SJSA1 (cell line): ENCODE measurements at regions not wholly inside any gene's neighbourhood (a gene's known extent, or its start where the extent isn't known, plus 50 kb on each side); places are given as distances from the start of the nearest gene placed in this dataset.

Experiments
- DNase-seq, 2 experiments: peaks; one replicate each; pipeline ENCODE4 v3.0.0-alpha.2; 2015 to 2020; ENCODE audit warnings: low spot score in 2 of 2, low read depth in 1 of 2
- H3K27ac ChIP-seq: fragments of 250-450 bp; sonication (Bioruptor Pico); 2 replicates; pipeline ENCODE4 v1.5.1; 2020; ENCODE audit warnings: mild to moderate bottlenecking, moderate library complexity
- H3K27me3 ChIP-seq: fragments of 250-450 bp; sonication (Bioruptor Pico); replicated peaks from 2 replicates; pipeline ENCODE4 v1.5.1; 2020; ENCODE audit warnings: mild to moderate bottlenecking, moderate library complexity
- H3K36me3 ChIP-seq: fragments of 250-450 bp; sonication (Bioruptor Pico); 2 replicates; pipeline ENCODE4 v1.5.1; 2020; ENCODE audit warnings: mild to moderate bottlenecking
- H3K4me1 ChIP-seq: fragments of 250-450 bp; sonication (Bioruptor Pico); replicated peaks from 2 replicates; pipeline ENCODE4 v1.6.1; 2021; ENCODE audit warnings: mild to moderate bottlenecking
- H3K4me3 ChIP-seq: fragments of 250-450 bp; sonication (Bioruptor Pico); 2 replicates; pipeline ENCODE4 v1.5.1; 2020; ENCODE audit warnings: mild to moderate bottlenecking
- H3K9me3 ChIP-seq: fragments of 250-450 bp; sonication (Bioruptor Pico); replicated peaks from 2 replicates; pipeline ENCODE4 v1.5.1; 2020; ENCODE audit warnings: mild to moderate bottlenecking

DNA sequence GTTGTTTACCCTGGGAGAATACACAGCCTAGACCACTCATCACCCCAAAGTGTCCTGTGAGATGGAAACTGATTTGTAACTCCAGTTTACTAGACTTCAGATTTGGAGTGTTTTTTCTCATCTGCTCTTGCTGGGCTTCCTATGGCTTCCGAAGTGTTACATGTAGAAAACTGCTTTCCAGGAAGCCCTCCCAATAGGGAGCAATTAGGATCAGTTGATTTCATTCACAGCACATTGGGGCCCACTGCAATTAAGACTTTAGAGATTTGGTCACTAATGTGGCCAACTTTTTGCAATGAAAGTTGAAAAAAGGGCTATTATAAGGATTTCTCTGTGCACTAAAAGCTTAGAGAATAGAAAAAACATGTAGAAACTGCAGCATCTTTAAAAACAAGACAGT is 656.6 kb upstream of the CHAC2 start:
- Histone ChIP-seq H3K27ac (no peak overlapping the region), H3K9me3 (no peaks in the 10 kb centered on the region), H3K36me3 (no peaks in the 10 kb centered on the region), H3K4me1 (no peaks in the 10 kb centered on the region), H3K27me3 (no peaks in the 10 kb centered on the region), H3K4me3 (no peak overlapping the region)
- DNase-seq, result no peak

DNA sequence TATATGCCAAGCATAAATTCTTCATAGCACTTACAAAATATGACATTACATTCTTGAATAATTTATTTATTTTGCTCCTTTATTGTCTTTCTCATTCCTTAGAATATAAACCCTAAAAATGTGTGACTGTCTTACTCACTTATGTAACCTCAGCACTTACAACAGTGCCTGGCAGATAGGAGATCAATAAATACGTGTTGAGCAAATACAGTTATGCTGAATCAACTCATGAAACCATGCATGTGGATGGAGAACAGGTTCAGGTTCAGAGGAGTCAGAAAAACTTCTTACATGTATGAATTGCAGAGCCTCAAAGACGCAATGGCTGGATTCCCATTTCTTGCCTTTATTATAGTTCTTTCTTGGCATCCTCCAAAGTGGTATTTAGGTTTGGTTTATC is 659.4 kb upstream of the CHAC2 start:
- no peaks in the 10 kb centered on the region for H3K36me3 ChIP-seq
- no peaks in the 10 kb centered on the region for H3K27me3 ChIP-seq
- no peak overlapping the region for H3K4me3 ChIP-seq
- H3K4me1 ChIP-seq, result peaks cover 9% of the 10 kb centered on the region
- no peaks in the 10 kb centered on the region for H3K9me3 ChIP-seq
- no peak for DNase-seq
- H3K27ac ChIP-seq, result no peak overlapping the region

DNA sequence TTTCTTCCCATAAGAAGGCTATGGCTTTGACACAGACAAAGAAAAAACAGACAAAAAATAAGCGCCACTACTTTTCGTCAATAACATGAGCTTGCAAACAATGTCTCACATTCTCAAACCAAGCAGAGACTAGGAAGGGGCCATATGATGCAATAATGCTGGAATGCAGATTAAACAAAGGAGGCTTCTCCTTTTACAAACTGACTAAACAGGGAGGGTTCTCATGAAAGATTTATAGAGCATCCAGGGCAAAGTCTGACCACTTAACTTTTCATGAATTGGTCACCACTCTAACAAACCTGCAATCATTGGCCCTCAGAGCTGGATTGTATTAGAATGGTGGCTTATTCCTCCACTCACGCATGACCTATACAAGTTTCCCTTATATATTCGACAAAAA is 663.3 kb upstream of the CHAC2 start:
- Histone ChIP-seq H3K9me3 (no peaks in the 10 kb centered on the region), H3K27ac (peak overlapping the region; percentile 30), H3K4me1 (peaks cover 10% of the 10 kb centered on the region), H3K36me3 (no peaks in the 10 kb centered on the region), H3K27me3 (no peaks in the 10 kb centered on the region), H3K4me3 (no peak overlapping the region)
- peak in 1 of 2 experiments; percentile 53 for DNase-seq

DNA sequence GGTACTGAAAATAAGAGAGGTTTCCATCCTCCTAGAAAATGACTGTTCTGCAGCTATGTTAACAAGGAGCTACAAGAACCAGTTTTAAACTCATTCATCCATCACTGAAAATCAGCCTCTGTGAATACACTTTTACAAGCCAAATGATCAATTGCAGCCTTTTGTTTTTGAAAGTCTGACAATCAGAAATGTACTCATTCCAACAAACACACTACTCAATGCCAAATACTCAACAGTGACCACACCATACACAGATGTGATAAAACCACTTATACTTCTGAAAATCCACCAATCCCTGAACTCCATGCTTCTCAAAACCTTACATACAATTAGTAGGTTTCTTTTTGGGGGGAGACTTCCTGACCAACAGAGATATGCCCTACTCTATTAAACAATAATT is 663.9 kb upstream of the CHAC2 start:
- Histone ChIP-seq H3K4me3 (no peak overlapping the region), H3K27ac (peak overlapping the region; percentile 30), H3K27me3 (no peaks in the 10 kb centered on the region), H3K4me1 (peaks cover 10% of the 10 kb centered on the region), H3K9me3 (no peaks in the 10 kb centered on the region), H3K36me3 (no peaks in the 10 kb centered on the region)
- DNase-seq, result peak in 1 of 2 experiments; percentile 1

DNA sequence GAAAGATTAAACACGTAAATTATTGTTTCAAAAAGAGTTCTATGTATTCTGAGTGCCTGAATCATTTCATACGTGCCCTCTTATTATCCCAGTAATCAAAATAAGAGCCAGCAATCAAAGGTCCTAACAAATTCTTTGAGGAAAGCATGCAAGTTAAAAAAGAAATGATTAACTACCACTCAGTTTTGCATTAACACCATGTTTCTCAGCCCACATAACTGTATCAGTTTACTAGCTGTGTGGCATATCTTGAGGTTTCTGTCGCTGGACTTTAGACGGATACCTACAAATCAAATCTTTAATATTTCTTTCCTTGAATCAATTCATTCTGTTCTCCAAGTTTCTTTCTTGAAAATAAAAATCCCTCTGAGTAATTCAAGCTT is 668.9 kb upstream of the CHAC2 start:
- Histone ChIP-seq H3K36me3 (no peaks in the 10 kb centered on the region), H3K27ac (no peak overlapping the region), H3K9me3 (no peaks in the 10 kb centered on the region), H3K27me3 (no peaks in the 10 kb centered on the region), H3K4me3 (no peak overlapping the region), H3K4me1 (peaks cover 5% of the 10 kb centered on the region)
- no peak for DNase-seq

DNA sequence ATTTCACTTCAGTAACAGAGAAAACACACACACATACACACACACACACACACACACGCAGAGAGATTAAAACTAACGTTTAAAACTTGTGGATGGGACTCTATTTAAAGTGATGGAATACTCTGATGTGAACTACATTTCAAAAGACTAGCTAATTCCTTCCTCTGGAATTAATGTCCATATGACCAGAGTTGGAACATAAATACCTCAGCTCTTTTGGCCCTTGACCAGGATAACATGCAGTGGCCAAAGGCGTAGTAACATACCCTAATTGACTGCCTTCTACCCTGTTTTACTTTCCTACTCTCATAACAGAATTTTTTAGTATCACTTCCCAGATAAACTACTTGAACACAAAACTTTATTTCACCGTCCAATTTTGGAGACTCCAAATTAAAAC is 671.3 kb upstream of the CHAC2 start:
- Histone ChIP-seq H3K4me1 (no peaks in the 10 kb centered on the region), H3K36me3 (no peaks in the 10 kb centered on the region), H3K27me3 (no peaks in the 10 kb centered on the region), H3K4me3 (no peak overlapping the region), H3K27ac (no peak overlapping the region), H3K9me3 (no peaks in the 10 kb centered on the region)
- DNase-seq, result no peak

DNA sequence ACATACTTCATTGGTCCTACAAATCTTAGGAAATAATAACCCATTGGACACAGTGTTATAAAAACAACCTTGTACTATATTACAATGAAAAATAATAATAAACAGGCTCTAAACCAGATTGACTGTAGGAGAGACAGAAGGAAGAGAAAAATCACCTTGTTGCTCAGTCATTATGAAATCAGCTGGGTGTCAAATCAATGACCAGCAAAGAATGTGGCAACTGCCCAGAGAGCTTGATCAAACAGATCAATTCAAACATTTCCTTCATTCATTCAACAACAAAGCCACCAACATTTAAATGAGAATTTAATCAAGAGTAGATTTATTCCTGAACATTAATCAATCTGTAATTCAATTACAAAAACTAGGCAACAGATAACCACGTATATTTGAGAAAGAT is 671.9 kb upstream of the CHAC2 start:
- Histone ChIP-seq H3K27ac (no peak overlapping the region), H3K9me3 (no peaks in the 10 kb centered on the region), H3K4me3 (no peak overlapping the region), H3K4me1 (no peaks in the 10 kb centered on the region), H3K27me3 (no peaks in the 10 kb centered on the region), H3K36me3 (no peaks in the 10 kb centered on the region)
- DNase-seq, result no peak

DNA sequence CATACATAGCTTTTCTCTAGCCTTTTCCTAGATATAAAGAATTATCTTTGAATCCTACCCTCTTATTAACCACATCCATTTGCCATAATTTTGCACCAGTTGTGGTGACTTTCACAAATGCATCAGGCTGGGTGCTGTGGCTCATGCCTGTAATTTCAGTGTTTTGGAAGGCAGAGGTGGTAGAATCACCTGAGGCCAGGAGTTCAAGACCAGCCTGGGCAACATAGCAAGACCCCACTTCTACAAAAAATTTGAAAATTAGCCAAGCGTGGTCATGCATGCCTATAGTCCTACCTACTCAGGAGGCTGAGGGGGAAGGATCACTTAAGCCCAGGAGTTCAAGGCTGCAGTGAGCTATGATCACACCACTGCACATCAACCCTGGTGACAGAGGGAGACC is 672.4 kb upstream of the CHAC2 start:
- H3K27me3 ChIP-seq, result no peaks in the 10 kb centered on the region
- no peak for DNase-seq
- H3K27ac ChIP-seq, result no peak overlapping the region
- H3K36me3 ChIP-seq, result no peaks in the 10 kb centered on the region
- no peaks in the 10 kb centered on the region for H3K9me3 ChIP-seq
- H3K4me1 ChIP-seq, result no peaks in the 10 kb centered on the region
- no peak overlapping the region for H3K4me3 ChIP-seq

DNA sequence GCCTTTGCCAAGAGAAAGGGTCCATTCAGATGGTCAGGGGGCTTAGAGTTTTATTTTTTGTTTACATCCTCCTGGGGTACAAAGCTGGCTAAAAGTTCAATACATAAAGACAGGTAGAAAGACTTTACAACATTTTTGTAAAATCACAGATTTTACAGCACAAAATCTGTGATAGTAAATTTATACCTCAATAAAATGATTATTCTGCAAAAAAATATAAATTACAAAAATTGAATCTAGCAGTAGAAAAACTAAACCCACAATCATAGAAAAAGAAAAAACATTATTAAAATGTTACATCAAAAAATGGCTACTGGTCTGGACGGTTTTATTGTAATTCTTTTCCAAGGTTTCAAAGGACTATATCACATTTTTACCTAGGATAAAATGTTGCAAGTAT is 674.2 kb upstream of the CHAC2 start:
- Histone ChIP-seq H3K27ac (no peak overlapping the region), H3K36me3 (no peaks in the 10 kb centered on the region), H3K4me1 (no peaks in the 10 kb centered on the region), H3K27me3 (no peaks in the 10 kb centered on the region), H3K4me3 (no peak overlapping the region), H3K9me3 (no peaks in the 10 kb centered on the region)
- DNase-seq, result no peak

DNA sequence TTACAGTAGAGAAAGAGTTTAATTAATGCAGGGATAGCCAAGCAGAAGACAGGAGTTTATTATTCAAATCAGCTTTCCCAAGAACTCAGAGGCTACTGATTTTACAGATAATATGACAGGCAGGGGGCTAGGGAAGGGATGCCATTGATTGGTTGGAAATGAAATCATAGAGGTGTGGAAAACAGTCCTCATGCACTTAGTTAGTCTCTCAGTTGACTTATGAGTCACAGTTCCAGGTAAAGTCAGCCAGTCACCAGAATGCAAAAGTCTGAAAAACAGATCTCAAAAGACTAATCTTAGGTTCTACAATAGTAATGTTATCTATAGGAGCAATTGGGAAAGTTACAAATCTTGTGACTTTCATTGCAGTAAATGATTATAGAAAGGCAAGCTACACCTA is 676.4 kb upstream of the CHAC2 start:
- Histone ChIP-seq H3K4me3 (no peak overlapping the region), H3K27ac (no peak overlapping the region), H3K27me3 (no peaks in the 10 kb centered on the region), H3K4me1 (no peaks in the 10 kb centered on the region), H3K9me3 (no peaks in the 10 kb centered on the region), H3K36me3 (no peaks in the 10 kb centered on the region)
- DNase-seq, result no peak

DNA sequence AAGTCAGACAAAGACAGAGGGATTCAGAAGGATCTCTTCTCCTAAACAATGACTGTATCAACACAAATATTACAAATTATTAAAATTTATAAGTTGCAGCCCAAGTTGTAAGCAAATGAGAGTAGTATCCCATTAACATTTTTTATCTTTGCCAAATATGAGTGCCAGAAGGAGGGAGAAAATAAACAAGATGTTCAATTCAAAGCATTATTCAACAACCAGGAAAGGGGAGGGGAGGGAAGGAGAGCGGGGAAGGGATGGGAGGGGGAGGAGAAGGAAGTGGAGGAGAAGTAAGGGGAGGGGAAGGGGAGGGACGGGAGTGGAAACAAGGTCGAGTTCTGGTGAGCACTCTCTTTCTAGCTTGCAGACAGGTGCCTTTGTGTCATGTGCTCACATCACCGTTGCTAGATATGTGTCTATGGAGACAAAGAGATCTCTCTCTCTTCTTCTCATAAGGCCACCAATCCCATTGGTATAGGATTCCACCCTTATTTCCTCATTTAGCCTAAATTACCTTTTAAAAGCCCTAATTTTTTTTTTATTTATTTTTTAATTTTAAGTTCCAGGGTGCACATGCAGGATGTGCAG is 679.6 kb upstream of the CHAC2 start:
- no peak overlapping the region for H3K27ac ChIP-seq
- H3K4me1 ChIP-seq, result no peaks in the 10 kb centered on the region

DNA sequence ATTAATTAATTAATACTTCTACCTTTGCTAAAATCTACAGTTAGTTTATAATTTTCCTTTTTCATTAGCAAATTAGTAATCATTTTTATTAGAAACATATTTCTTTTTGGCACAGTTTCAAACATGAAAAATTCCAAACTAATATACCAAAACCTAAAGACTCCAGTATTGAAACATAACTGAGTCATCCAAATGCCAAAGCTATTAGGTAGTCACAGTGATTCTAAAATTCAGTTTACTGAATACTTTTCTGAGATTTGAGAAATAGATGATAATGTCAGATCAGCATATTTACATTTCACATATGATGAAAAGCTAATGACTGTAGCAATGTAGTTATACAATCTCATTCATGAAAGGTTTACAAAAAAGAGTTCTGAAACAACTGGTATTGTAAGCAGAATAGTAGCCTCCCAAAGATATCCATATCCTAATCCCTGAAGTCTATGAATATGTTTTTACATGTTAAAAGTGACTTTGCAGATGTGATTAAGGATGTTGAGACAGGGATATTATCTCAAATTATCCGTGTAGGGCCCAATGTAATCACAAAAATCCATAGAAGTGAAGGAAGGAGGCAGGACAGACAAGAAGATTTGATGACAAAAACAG is 680.2 kb upstream of the CHAC2 start:
- DNase-seq, result no peak
- H3K27ac ChIP-seq, result no peak overlapping the region
- H3K27me3 ChIP-seq, result no peaks in the 10 kb centered on the region
- H3K9me3 ChIP-seq, result no peaks in the 10 kb centered on the region
- H3K36me3 ChIP-seq, result no peaks in the 10 kb centered on the region
- H3K4me1 ChIP-seq, result no peaks in the 10 kb centered on the region
- H3K4me3 ChIP-seq, result no peak overlapping the region

More for the DNA sequence above, 679.6 kb upstream of the CHAC2 start:
- no peak for DNase-seq
- Histone ChIP-seq H3K27me3 (no peaks in the 10 kb centered on the region), H3K4me3 (no peak overlapping the region), H3K36me3 (no peaks in the 10 kb centered on the region), H3K9me3 (no peaks in the 10 kb centered on the region)

DNA sequence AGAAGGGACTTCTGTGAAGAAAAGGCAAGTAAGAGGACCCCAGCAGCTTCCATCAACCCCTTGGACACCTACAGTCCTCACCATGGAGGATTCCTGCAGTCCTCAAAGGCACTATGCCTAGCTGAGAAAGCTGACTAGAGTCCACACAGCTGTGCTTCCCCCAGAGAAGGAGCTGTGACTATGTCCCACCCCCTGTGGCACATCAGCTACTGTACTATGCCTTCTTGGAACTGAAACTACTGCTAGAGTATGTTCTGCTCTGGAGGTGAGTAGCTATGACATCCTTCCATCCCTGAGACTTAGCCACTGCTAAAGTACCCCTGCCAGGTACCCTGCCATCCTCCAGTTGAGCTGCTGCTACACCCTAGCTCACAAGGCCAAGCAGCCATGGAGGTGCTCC is 690.2 kb upstream of the CHAC2 start:
- Histone ChIP-seq H3K4me3 (no peak overlapping the region), H3K9me3 (no peaks in the 10 kb centered on the region), H3K27ac (no peak overlapping the region), H3K4me1 (no peaks in the 10 kb centered on the region), H3K27me3 (no peaks in the 10 kb centered on the region), H3K36me3 (no peaks in the 10 kb centered on the region)
- no peak for DNase-seq

DNA sequence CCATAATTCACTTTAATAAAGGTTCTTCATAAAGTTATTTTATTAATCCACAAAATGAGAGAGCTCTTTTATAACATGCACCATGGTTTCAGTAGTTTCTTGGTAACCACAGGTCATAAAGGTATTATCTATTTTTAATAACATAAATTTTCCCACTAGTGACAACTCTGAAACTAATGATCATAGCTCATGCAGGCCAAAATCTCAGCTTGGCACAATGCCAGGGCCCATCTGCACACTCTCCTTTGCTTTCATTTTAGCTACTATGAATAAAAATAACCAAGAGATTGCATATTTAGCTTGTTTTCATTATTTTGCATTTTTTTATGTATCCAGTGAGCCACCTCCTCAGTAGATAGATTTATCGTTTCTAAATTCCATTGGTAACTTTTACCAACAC is 691.8 kb upstream of the CHAC2 start:
- Histone ChIP-seq H3K27me3 (no peaks in the 10 kb centered on the region), H3K9me3 (no peaks in the 10 kb centered on the region), H3K36me3 (no peaks in the 10 kb centered on the region), H3K27ac (no peak overlapping the region), H3K4me1 (no peaks in the 10 kb centered on the region), H3K4me3 (no peak overlapping the region)
- no peak for DNase-seq

DNA sequence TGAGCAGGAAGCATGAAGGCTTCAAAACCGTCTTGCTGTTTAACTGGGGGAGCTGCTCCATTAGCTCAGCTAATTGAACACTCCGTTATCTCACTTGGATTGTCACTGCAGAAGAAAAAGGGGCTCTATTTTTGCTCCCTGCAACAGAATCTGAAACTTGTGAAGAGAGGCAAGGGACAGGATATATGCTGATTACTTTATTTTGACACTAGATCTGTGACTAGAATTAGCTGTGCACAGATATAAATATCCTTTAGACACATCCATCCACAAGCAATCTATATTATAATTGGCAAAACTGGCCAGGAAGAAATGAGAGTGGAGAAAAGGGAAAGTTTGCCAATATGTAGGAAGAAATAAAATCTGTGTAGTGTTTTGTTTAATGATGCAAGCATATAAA is 700.1 kb upstream of the CHAC2 start:
- H3K4me1 ChIP-seq, result no peaks in the 10 kb centered on the region
- no peaks in the 10 kb centered on the region for H3K9me3 ChIP-seq

More for the DNA sequence above, 700.1 kb upstream of the CHAC2 start:
- no peaks in the 10 kb centered on the region for H3K36me3 ChIP-seq
- no peaks in the 10 kb centered on the region for H3K27me3 ChIP-seq
- no peak for DNase-seq
- H3K27ac ChIP-seq, result no peak overlapping the region
- H3K4me3 ChIP-seq, result no peak overlapping the region
